GM12878 (cell line): ENCODE measurements at regions not wholly inside any gene's neighbourhood (a gene's known extent, or its start where the extent isn't known, plus 50 kb on each side); places are given as distances from the start of the nearest gene placed in this dataset.

Experiments used
- ATAC-seq: fragments of 200-7000 bp; cut with Tn5 transposase; 3 replicates; pipeline ENCODE4 v1.9.1; 2020; ENCODE audit warnings: mild to moderate bottlenecking, moderate library complexity
- BruUV-seq: library from RNA; stranded (reverse); fragments of 400-500 nt; replicated peaks from 2 replicates; lab custom pipeline; 2021; lab: Mats Ljungman, UMichigan
- CTCF ChIA-PET: fragments of 300-600 bp; sonication (Branson Sonifier 250); formaldehyde crosslinking; extraction: SDS; loops from one replicate; lab custom pipeline; 2021; ENCODE audit warnings: inconsistent platforms; lab: Yijun Ruan, JAX
- POLR2A ChIA-PET: fragments of 350-600 bp; formaldehyde crosslinking; extraction: SDS; loops from one replicate; lab custom pipeline; 2021; ENCODE audit warnings: inconsistent platforms; lab: Charles Lee
- RAD21 ChIA-PET: fragments of 300-600 bp; sonication (Branson Sonifier 250); formaldehyde crosslinking; loops from one replicate; lab custom pipeline; 2023; ENCODE audit warnings: antibody characterized with exemption; ENCODE audit not compliant: unreplicated experiment; lab: Charles Lee
- SMC1A ChIA-PET: fragments of 300-600 bp; sonication (Branson Sonifier 250); formaldehyde crosslinking; loops from one replicate; lab custom pipeline; 2023; ENCODE audit not compliant: unreplicated experiment, uncharacterized antibody; lab: Charles Lee
- DNase-seq: peaks from one replicate; pipeline ENCODE4 v3.0.0-alpha.2; 2011; ENCODE audit warnings: low read depth, low spot score
- FAIRE-seq: peaks from 3 replicates; lab custom pipeline; 2011; peaks lifted over from hg19 to GRCh38; lab: Jason Lieb, UNC
- H2AFZ ChIP-seq: 2 replicates; pipeline ENCODE4 v1.6.0; 2011; ENCODE audit warnings: low read depth, low read length, control low read depth; ENCODE audit not compliant: control insufficient read depth
- H3K27ac ChIP-seq: 2 replicates; pipeline ENCODE4 v1.5.1; 2011; ENCODE audit warnings: control low read depth; ENCODE audit not compliant: control insufficient read depth, insufficient read depth
- H3K27me3 ChIP-seq, 2 experiments: replicated peaks in 1 of 2; 2 replicates each; pipeline versions ENCODE4 v1.6.0 to v1.6.1; 2011; ENCODE audit warnings: low read length in 1 of 2; ENCODE audit not compliant: control insufficient read depth in 2 of 2, insufficient read depth in 2 of 2
- H3K36me3 ChIP-seq, 2 experiments: 2 replicates each; pipeline ENCODE4 v1.5.1; 2011; ENCODE audit warnings: low read length in 1 of 2; ENCODE audit not compliant: control insufficient read depth in 2 of 2, insufficient read depth in 2 of 2
- H3K4me1 ChIP-seq: 2 replicates; pipeline ENCODE4 v1.6.1; 2011; ENCODE audit warnings: mild to moderate bottlenecking, low read length, moderate library complexity, mixed read lengths; ENCODE audit not compliant: control insufficient read depth, insufficient read depth
- H3K4me2 ChIP-seq: 2 replicates; pipeline ENCODE4 v1.6.0; 2011; ENCODE audit warnings: control low read depth; ENCODE audit not compliant: control insufficient read depth, insufficient read depth
- H3K4me3 ChIP-seq: fragments of 200-600 bp; sonication (generic); 2 replicates; pipeline ENCODE4 v1.5.1; 2016
- H3K79me2 ChIP-seq: 2 replicates; pipeline ENCODE4 v1.6.0; 2011; ENCODE audit warnings: low read length; ENCODE audit not compliant: control insufficient read depth, insufficient read depth
- H3K9ac ChIP-seq: 2 replicates; pipeline ENCODE4 v1.8.0; 2011; ENCODE audit warnings: low read length, control low read depth, mixed read lengths; ENCODE audit not compliant: control insufficient read depth, insufficient read depth
- H3K9me3 ChIP-seq: replicated peaks from 3 replicates; pipeline ENCODE4 v1.5.1; 2011; ENCODE audit warnings: mild to moderate bottlenecking, low read length; ENCODE audit not compliant: control insufficient read depth, insufficient read depth
- H4K20me1 ChIP-seq: 2 replicates; pipeline ENCODE4 v1.6.0; 2011; ENCODE audit not compliant: control insufficient read depth, insufficient read depth
- EED ChIP-seq: sonication (generic); IDR thresholded peaks from 2 replicates; pipeline ENCODE4 v1.6.1; 2016; ENCODE audit warnings: antibody characterized with exemption, low read depth
- ESRRA ChIP-seq: IDR thresholded peaks from 2 replicates; pipeline ENCODE4 v1.6.1; 2012; ENCODE audit warnings: mild to moderate bottlenecking, low read length, improper control_type of control experiment
- FOXM1 ChIP-seq: IDR thresholded peaks from 2 replicates; pipeline ENCODE4 v1.6.1; 2012; ENCODE audit warnings: low read depth, mild to moderate bottlenecking, inconsistent platforms, low read length, moderate library complexity
- HDAC2 ChIP-seq: fragments of 200-600 bp; sonication (generic); IDR thresholded peaks from 2 replicates; pipeline ENCODE4 v1.6.1; 2017
- HDAC6 ChIP-seq: fragments of 200-600 bp; sonication (generic); IDR thresholded peaks from one replicate; pipeline ENCODE4 v1.8.0; 2017; ENCODE audit warnings: antibody characterized with exemption; ENCODE audit not compliant: unreplicated experiment
- KAT2A ChIP-seq: conservative IDR thresholded peaks from 2 replicates; pipeline ENCODE4 v1.6.1; 2011; ENCODE audit warnings: low read depth, low read length; ENCODE audit not compliant: control insufficient read depth
- MXI1 ChIP-seq: fragments of 150-350 bp; IDR thresholded peaks from 2 replicates; pipeline ENCODE4 v1.6.1; 2011; ENCODE audit warnings: low read depth, mild to moderate bottlenecking, inconsistent platforms, low read length, improper control_type of control experiment
- NBN ChIP-seq: fragments of 450-650 bp; IDR thresholded peaks from 2 replicates; pipeline ENCODE4 v1.6.1; 2016
- NFIC ChIP-seq: IDR thresholded peaks from 2 replicates; pipeline ENCODE4 v1.6.1; 2012; ENCODE audit warnings: low read depth, mild to moderate bottlenecking, inconsistent platforms, low read length, moderate library complexity
- PAX8 ChIP-seq: fragments of 450-650 bp; IDR thresholded peaks from 2 replicates; pipeline ENCODE4 v1.6.1; 2017; ENCODE audit warnings: mild to moderate bottlenecking, moderate library complexity
- PKNOX1 ChIP-seq: fragments of 450-650 bp; IDR thresholded peaks from 2 replicates; pipeline ENCODE4 v1.6.1; 2016; ENCODE audit warnings: mild to moderate bottlenecking
- SREBF2 ChIP-seq: IDR thresholded peaks from 2 replicates; pipeline ENCODE4 v1.6.1; 2012; ENCODE audit warnings: mild to moderate bottlenecking, low read length
- STAT1 ChIP-seq: fragments of 450-650 bp; conservative IDR thresholded peaks from 2 replicates; pipeline ENCODE4 v1.6.1; 2014; ENCODE audit warnings: antibody characterized with exemption, mild to moderate bottlenecking
- SUPT20H ChIP-seq: IDR thresholded peaks from 2 replicates; pipeline ENCODE4 v1.6.1; 2011; ENCODE audit warnings: low read depth, mild to moderate bottlenecking, low read length, moderate library complexity, borderline replicate concordance; ENCODE audit not compliant: control insufficient read depth
- TAF1 ChIP-seq: IDR thresholded peaks from 2 replicates; pipeline ENCODE4 v1.6.1; 2011; ENCODE audit warnings: mild to moderate bottlenecking, low read depth, low read length, borderline replicate concordance
- YBX1 ChIP-seq: fragments of 450-650 bp; IDR thresholded peaks from 2 replicates; pipeline ENCODE4 v1.6.1; 2016; ENCODE audit warnings: antibody characterized with exemption
- ZBTB33 ChIP-seq: fragments of 450-650 bp; IDR thresholded peaks from 2 replicates; pipeline ENCODE4 v1.6.1; 2017; ENCODE audit warnings: mild to moderate bottlenecking
- ZNF207 ChIP-seq: fragments of 450-650 bp; IDR thresholded peaks from 2 replicates; pipeline ENCODE4 v1.6.1; 2014; ENCODE audit warnings: antibody characterized with exemption, mild to moderate bottlenecking, borderline replicate concordance
- ZSCAN29 ChIP-seq: fragments of 450-650 bp; IDR thresholded peaks from 2 replicates; pipeline ENCODE4 v1.6.1; 2017; ENCODE audit warnings: mild to moderate bottlenecking, moderate library complexity
- WGBS: methylation state at CpG from one replicate; pipeline ENCODE4 v1.1.6; 2016; ENCODE audit warnings: low lambda C conversion rate; ENCODE audit not compliant: insufficient replicate concordance, insufficient coverage; ENCODE audit errors: missing lambda C conversion rate; 5-methylcytosine and 5-hydroxymethylcytosine counted together
- in situ Hi-C: fragments of 300-500 bp; cut with MboI; formaldehyde crosslinking; loops from 9 replicates; pipeline ENCODE4 v1.14.3; 2018; ENCODE audit warnings: mixed read lengths
- intact Hi-C: fragments of 100-400 bp; cut with micrococcal nuclease; formaldehyde crosslinking; loops from one replicate; pipeline ENCODE4 v1.14.2; 2022; ENCODE audit not compliant: unreplicated experiment

- ChIA-PET RAD21 (interaction anchor here (2.8 kb wide), 1 partner anchor 201 kb away, joined by 8 read pairs; no protein-coding TSS in a partner anchor), SMC1A (no interaction called here), POLR2A (no interaction called here), CTCF (interaction anchor here (0.6 to 4.6 kb wide), 5 partner anchors 85 to 345 kb away, joined by 3 to 59 read pairs (median 3); partner anchors contain the start of gene ENGASE)
- BruUV-seq, result no TSS peak
- Histone ChIP-seq H3K4me1 (no peaks in the 10 kb centered on the region), H3K4me2 (no peak overlapping the region), H3K79me2 (no peaks in the 10 kb centered on the region), H3K4me3 (no peak overlapping the region), H3K9me3 (no peaks in the 10 kb centered on the region), H3K9ac (no peak overlapping the region), H4K20me1 (no peaks in the 10 kb centered on the region), H3K27ac (no peak overlapping the region), H3K36me3 (no peaks in the 10 kb centered on the region), H3K27me3 (peaks cover 2 to 3% of the 10 kb centered on the region in 2 experiments), H2AFZ (no peak overlapping the region)
- TF ChIP-seq ZNF207 (no peak), MXI1 (no peak), STAT1 (no peak), HDAC2 (no peak), EED (no peak), ESRRA (no peak), SREBF2 (no peak), PAX8 (no peak), ZBTB33 (no peak), NFIC (no peak), ZSCAN29 (no peak), HDAC6 (no peak), PKNOX1 (no peak), NBN (no peak), SUPT20H (no peak), KAT2A (no peak), TAF1 (no peak), FOXM1 (no peak), YBX1 (no peak)
- no peak for DNase-seq
- WGBS, result 63% methylated on average over 19 of the region's 19 CpGs
- no peak for FAIRE-seq
- intact Hi-C loops (no loop called here), in situ Hi-C loops (loop anchor here (5.0 kb wide), 2 partner anchors 203 to 308 kb away; no protein-coding TSS in a partner anchor)
- no peak for ATAC-seq
Measured at GRCh38 chr17:79389896-79390295, 221.0 kb downstream of the RBFOX3 start.
